Mesothelial cell of epicardium (in vitro differentiated cells): ENCODE measurements at regions not wholly inside any gene's neighbourhood (a gene's known extent, or its start where the extent isn't known, plus 50 kb on each side); places are given as distances from the start of the nearest gene placed in this dataset.

Experiments used
- DNase-seq, 2 experiments: peaks; one replicate each; pipeline ENCODE4 v3.0.0; 2021; ENCODE audit warnings: low spot score in 2 of 2; ENCODE audit not compliant: unreplicated experiment in 2 of 2
- H3K27ac Mint-ChIP-seq: 2 replicates; pipeline ENCODE4 v1.8.0; 2021; ENCODE audit warnings: mixed read lengths
- H3K27me3 Mint-ChIP-seq: 2 replicates; pipeline ENCODE4 v1.8.0; 2021; ENCODE audit warnings: low read depth, mixed read lengths
- H3K36me3 Mint-ChIP-seq: 2 replicates; pipeline ENCODE4 v1.8.0; 2021; ENCODE audit warnings: mixed read lengths
- H3K4me1 Mint-ChIP-seq: 2 replicates; pipeline ENCODE4 v1.8.0; 2021; ENCODE audit warnings: mixed read lengths
- H3K4me3 Mint-ChIP-seq: 2 replicates; pipeline ENCODE4 v1.8.0; 2021; ENCODE audit warnings: mild to moderate bottlenecking, moderate library complexity, mixed read lengths
- H3K9me3 Mint-ChIP-seq: 2 replicates; pipeline ENCODE4 v1.8.0; 2021; ENCODE audit warnings: mixed read lengths
- CTCF ChIP-seq: fragments of 200-600 bp; sonication (generic); IDR thresholded peaks from one replicate; pipeline ENCODE4 v1.5.0; 2021; ENCODE audit warnings: antibody characterized with exemption; ENCODE audit not compliant: unreplicated experiment

- no peak for TF ChIP-seq CTCF
Measured at GRCh38 chr5:18944771-18945170, 1043.2 kb downstream of the CDH18 start.

GRCh38 chr5:18954239-18954638, 1033.8 kb downstream of the CDH18 start:
- Mint-ChIP-seq H3K27ac (no peak overlapping the region), H3K9me3 (peaks cover 20% of the 10 kb centered on the region), H3K4me3 (no peak overlapping the region), H3K4me1 (no peaks in the 10 kb centered on the region), H3K27me3 (no peaks in the 10 kb centered on the region), H3K36me3 (no peaks in the 10 kb centered on the region)
- DNase-seq: no peak
- no peak for TF ChIP-seq CTCF

More at GRCh38 chr5:18944771-18945170, 1043.2 kb downstream of the CDH18 start:
- Mint-ChIP-seq H3K4me3 (no peak overlapping the region), H3K9me3 (peaks cover 21% of the 10 kb centered on the region), H3K4me1 (no peaks in the 10 kb centered on the region), H3K27me3 (no peaks in the 10 kb centered on the region), H3K36me3 (peaks cover 2% of the 10 kb centered on the region), H3K27ac (no peak overlapping the region)
- DNase-seq: no peak

GRCh38 chr5:18959535-18959934, 1028.5 kb downstream of the CDH18 start:
- no peak for TF ChIP-seq CTCF
- no peaks in the 10 kb centered on the region for H3K4me1 Mint-ChIP-seq
- H3K9me3 Mint-ChIP-seq: no peaks in the 10 kb centered on the region
- no peak for DNase-seq
- H3K27me3 Mint-ChIP-seq: no peaks in the 10 kb centered on the region
- no peak overlapping the region for H3K27ac Mint-ChIP-seq
- no peak overlapping the region for H3K4me3 Mint-ChIP-seq
- H3K36me3 Mint-ChIP-seq: no peaks in the 10 kb centered on the region

- no peaks in the 10 kb centered on the region for H3K27me3 Mint-ChIP-seq
- H3K36me3 Mint-ChIP-seq: no peaks in the 10 kb centered on the region
- H3K9me3 Mint-ChIP-seq: no peaks in the 10 kb centered on the region
- H3K4me1 Mint-ChIP-seq: no peaks in the 10 kb centered on the region
- no peak for DNase-seq
- no peak overlapping the region for H3K4me3 Mint-ChIP-seq
- no peak for TF ChIP-seq CTCF
- H3K27ac Mint-ChIP-seq: no peak overlapping the region
Measured at GRCh38 chr5:18961234-18961633, 1026.8 kb downstream of the CDH18 start.

GRCh38 chr5:18965893-18966292, 1022.1 kb downstream of the CDH18 start:
- no peak overlapping the region for H3K4me3 Mint-ChIP-seq
- no peak for TF ChIP-seq CTCF
- H3K27me3 Mint-ChIP-seq: no peaks in the 10 kb centered on the region
- no peaks in the 10 kb centered on the region for H3K36me3 Mint-ChIP-seq
- H3K4me1 Mint-ChIP-seq: no peaks in the 10 kb centered on the region
- no peaks in the 10 kb centered on the region for H3K9me3 Mint-ChIP-seq
- no peak overlapping the region for H3K27ac Mint-ChIP-seq
- DNase-seq: no peak

GRCh38 chr5:18967637-18968036, 1020.4 kb downstream of the CDH18 start:
- H3K27me3 Mint-ChIP-seq: no peaks in the 10 kb centered on the region
- no peaks in the 10 kb centered on the region for H3K4me1 Mint-ChIP-seq
- H3K27ac Mint-ChIP-seq: no peak overlapping the region
- DNase-seq: no peak
- H3K9me3 Mint-ChIP-seq: no peaks in the 10 kb centered on the region
- H3K36me3 Mint-ChIP-seq: no peaks in the 10 kb centered on the region
- no peak for TF ChIP-seq CTCF
- H3K4me3 Mint-ChIP-seq: no peak overlapping the region
